PC-9 (cell line): ENCODE measurements at regions not wholly inside any gene's neighbourhood (a gene's known extent, or its start where the extent isn't known, plus 50 kb on each side); places are given as distances from the start of the nearest gene placed in this dataset.

ENCODE experiments used
- CTCF ChIP-seq: fragments of 200-600 bp; sonication (generic); conservative IDR thresholded peaks from 2 replicates; pipeline ENCODE4 v1.6.1; 2017; ENCODE audit warnings: mixed run types, antibody characterized with exemption, mild to moderate bottlenecking, moderate library complexity
- EZH2 ChIP-seq: fragments of 200-600 bp; sonication (generic); IDR thresholded peaks from 2 replicates; pipeline ENCODE4 v1.8.0; 2017; ENCODE audit warnings: antibody characterized with exemption, low read depth

DNA sequence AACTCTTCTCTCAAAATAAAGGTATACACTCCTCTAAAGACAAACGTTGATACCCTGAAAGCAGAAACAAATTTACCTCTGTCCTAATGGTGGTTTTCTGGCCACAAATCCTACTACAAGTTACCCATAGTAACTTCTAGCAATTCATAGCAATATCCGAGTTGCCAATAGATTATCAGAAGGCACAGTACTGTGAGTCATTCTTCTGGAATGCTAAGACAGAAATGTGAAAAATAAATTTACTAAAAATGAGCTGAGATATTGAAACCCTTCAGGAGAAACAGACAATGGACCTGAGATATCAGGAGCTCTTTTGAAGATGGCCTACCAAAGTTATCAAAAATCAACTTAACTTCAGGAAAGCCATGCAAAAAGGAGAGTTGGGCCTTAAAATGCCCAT is 715.0 kb upstream of the ADAMTS5 start:
- TF ChIP-seq CTCF: no peak
- TF ChIP-seq EZH2: no peak
